Tibial nerve (tissue), 4 donors: ENCODE measurements at regions not wholly inside any gene's neighbourhood (a gene's known extent, or its start where the extent isn't known, plus 50 kb on each side); places are given as distances from the start of the nearest gene placed in this dataset.

Experiments
- CTCF ChIP-seq, 5 experiments: fragments of 200-600 bp in 3 of 5; fragments of 450-650 bp in 2 of 5; sonication (generic) in 3 of 5; IDR thresholded peaks; one replicate each; pipeline ENCODE4 v1.5.1; 2016 to 2019; ENCODE audit warnings: antibody characterized with exemption in 5 of 5, mild to moderate bottlenecking in 3 of 5, moderate library complexity in 2 of 5
- EP300 ChIP-seq, 2 donors: sonication (generic); formaldehyde crosslinking; IDR thresholded peaks; one replicate each; pipeline ENCODE4 v1.6.1; 2017; ENCODE audit warnings: antibody characterized with exemption in 2 of 2, mild to moderate bottlenecking in 1 of 2
- POLR2A ChIP-seq, 2 donors: fragments of 450-650 bp; IDR thresholded peaks; one replicate each; pipeline ENCODE4 v1.6.1; 2017; ENCODE audit warnings: antibody characterized with exemption in 2 of 2, mild to moderate bottlenecking in 2 of 2, moderate library complexity in 2 of 2

GRCh38 chr3:184443364-184443763 is 63.5 kb downstream of the CHRD start:
- TF ChIP-seq CTCF (IDR thresholded peaks at IDR 0.05) (no peak), EP300 (IDR thresholded peaks at IDR 0.05) (no peak), POLR2A (IDR thresholded peaks at IDR 0.05) (no peak)
